SU-DHL-6 (cell line): ENCODE measurements at regions not wholly inside any gene's neighbourhood (a gene's known extent, or its start where the extent isn't known, plus 50 kb on each side); places are given as distances from the start of the nearest gene placed in this dataset.

Source experiments
- EZH2phosphoT487 ChIP-seq: fragments of 200-600 bp; sonication (generic), shearing (Covaris generic); conservative IDR thresholded peaks from 2 replicates; pipeline ENCODE4 v1.6.1; 2018; ENCODE audit warnings: mild to moderate bottlenecking, antibody characterized with exemption, low read length, moderate library complexity, mixed read lengths
- TF ChIP-seq, protein P1 (sequence below): fragments of 200-600 bp; sonication (generic); IDR thresholded peaks from one replicate; pipeline ENCODE4 v1.5.1; 2017; ENCODE audit warnings: antibody characterized with exemption, mild to moderate bottlenecking, low read length, moderate library complexity; ENCODE audit not compliant: insufficient read depth, poor library complexity, severe bottlenecking

DNA sequence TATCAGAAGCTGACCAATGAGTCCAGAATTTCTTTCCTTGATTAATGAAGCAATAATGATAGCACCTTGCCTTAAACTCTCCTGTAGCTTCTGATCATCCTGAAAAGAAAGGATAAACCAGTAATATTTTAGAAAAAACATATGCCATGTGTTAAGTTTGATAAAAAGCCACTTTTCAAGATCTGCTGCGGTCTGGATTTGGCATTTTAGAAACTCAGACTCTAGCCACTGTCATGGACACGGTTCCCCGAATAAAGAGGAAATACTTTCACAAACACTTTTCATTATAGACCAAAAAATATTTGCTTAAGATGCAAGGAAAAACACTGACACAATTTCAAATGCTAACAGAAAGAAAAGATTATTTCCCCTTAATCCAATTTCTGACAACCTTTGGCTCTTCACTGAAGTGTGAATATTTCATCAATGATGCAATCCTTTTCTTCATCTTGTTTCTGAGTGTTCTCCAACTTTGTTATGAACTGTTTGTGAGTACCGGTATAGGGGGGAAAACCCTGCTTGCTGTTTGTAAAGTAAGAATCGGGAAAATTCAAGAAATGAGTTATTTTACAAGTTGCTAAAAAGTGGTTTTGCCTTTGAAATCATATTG lies 329.5 kb downstream of the CRPPA start:
- TF ChIP-seq, protein P1, sequence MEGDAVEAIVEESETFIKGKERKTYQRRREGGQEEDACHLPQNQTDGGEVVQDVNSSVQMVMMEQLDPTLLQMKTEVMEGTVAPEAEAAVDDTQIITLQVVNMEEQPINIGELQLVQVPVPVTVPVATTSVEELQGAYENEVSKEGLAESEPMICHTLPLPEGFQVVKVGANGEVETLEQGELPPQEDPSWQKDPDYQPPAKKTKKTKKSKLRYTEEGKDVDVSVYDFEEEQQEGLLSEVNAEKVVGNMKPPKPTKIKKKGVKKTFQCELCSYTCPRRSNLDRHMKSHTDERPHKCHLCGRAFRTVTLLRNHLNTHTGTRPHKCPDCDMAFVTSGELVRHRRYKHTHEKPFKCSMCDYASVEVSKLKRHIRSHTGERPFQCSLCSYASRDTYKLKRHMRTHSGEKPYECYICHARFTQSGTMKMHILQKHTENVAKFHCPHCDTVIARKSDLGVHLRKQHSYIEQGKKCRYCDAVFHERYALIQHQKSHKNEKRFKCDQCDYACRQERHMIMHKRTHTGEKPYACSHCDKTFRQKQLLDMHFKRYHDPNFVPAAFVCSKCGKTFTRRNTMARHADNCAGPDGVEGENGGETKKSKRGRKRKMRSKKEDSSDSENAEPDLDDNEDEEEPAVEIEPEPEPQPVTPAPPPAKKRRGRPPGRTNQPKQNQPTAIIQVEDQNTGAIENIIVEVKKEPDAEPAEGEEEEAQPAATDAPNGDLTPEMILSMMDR = no peak
- TF ChIP-seq EZH2phosphoT487 = no peak
